ENCODE measurements at regions not wholly inside any gene's neighbourhood (a gene's known extent, or its start where the extent isn't known, plus 50 kb on each side); places are given as distances from the start of the nearest gene placed in this dataset.

DNA sequence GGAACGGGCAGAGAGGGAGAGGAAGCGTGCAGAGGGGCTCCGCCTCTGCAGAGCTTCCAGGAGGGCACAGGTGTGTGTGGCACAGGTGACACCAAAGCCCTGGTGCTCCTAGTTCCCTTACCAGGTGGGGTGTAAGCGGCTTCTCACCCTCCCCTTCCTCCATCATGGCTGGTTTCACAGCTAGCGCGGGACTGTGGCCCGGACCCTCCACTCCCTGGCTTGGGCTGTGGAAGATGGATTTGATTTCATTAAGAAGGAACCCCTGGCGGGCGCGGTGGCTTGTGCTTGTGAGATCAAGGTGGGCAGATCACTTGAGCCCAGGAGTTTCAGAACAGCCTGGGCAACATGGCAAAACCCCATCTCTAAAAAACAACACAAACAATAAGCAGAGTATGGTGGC, 241.2 kb upstream of the GSE1 start:
- Histone ChIP-seq H3K36me3 (ENCODE audit: control insufficient read depth, insufficient read depth, low read length) (no peaks in the 10 kb centered on the region), H3K4me3 (ENCODE audit: low read length) (no peak overlapping the region), H3K9ac (ENCODE audit: extremely low read depth, low read length, poor library complexity, severe bottlenecking) (no peak overlapping the region), H3K27ac (ENCODE audit: low read depth, low read length) (no peak overlapping the region), H3K4me1 (ENCODE audit: control insufficient read depth, insufficient read depth, low read length) (no peaks in the 10 kb centered on the region), H3K27me3 (ENCODE audit: control insufficient read depth, insufficient read depth, low read length, poor library complexity, severe bottlenecking) (no peaks in the 10 kb centered on the region), H3K9me3 (ENCODE audit: control insufficient read depth, low read length) (no peaks in the 10 kb centered on the region)
- 92% methylated on average over 10 of the region's 10 CpGs; no CpG with 5 or more reads in 1 of the 2 experiments for WGBS, 2 experiments (ENCODE audit: insufficient coverage in 1 of 2, insufficient read length in 1 of 2)
- H3K4me3 Mint-ChIP-seq = no peak overlapping the region
- peaks cover 12% of the 10 kb centered on the region for H3K27me3 Mint-ChIP-seq (ENCODE audit: insufficient read depth)
- no peak for DNase-seq
- no peaks in the 10 kb centered on the region for H3K36me3 Mint-ChIP-seq (ENCODE audit: low read depth)
- H3K4me1 Mint-ChIP-seq = no peaks in the 10 kb centered on the region
- H3K9me3 Mint-ChIP-seq = no peaks in the 10 kb centered on the region
- no peak overlapping the region for H3K27ac Mint-ChIP-seq
- TF ChIP-seq, protein P1, sequence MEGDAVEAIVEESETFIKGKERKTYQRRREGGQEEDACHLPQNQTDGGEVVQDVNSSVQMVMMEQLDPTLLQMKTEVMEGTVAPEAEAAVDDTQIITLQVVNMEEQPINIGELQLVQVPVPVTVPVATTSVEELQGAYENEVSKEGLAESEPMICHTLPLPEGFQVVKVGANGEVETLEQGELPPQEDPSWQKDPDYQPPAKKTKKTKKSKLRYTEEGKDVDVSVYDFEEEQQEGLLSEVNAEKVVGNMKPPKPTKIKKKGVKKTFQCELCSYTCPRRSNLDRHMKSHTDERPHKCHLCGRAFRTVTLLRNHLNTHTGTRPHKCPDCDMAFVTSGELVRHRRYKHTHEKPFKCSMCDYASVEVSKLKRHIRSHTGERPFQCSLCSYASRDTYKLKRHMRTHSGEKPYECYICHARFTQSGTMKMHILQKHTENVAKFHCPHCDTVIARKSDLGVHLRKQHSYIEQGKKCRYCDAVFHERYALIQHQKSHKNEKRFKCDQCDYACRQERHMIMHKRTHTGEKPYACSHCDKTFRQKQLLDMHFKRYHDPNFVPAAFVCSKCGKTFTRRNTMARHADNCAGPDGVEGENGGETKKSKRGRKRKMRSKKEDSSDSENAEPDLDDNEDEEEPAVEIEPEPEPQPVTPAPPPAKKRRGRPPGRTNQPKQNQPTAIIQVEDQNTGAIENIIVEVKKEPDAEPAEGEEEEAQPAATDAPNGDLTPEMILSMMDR (conservative IDR thresholded peaks at IDR 0.05) = no peak

DNA sequence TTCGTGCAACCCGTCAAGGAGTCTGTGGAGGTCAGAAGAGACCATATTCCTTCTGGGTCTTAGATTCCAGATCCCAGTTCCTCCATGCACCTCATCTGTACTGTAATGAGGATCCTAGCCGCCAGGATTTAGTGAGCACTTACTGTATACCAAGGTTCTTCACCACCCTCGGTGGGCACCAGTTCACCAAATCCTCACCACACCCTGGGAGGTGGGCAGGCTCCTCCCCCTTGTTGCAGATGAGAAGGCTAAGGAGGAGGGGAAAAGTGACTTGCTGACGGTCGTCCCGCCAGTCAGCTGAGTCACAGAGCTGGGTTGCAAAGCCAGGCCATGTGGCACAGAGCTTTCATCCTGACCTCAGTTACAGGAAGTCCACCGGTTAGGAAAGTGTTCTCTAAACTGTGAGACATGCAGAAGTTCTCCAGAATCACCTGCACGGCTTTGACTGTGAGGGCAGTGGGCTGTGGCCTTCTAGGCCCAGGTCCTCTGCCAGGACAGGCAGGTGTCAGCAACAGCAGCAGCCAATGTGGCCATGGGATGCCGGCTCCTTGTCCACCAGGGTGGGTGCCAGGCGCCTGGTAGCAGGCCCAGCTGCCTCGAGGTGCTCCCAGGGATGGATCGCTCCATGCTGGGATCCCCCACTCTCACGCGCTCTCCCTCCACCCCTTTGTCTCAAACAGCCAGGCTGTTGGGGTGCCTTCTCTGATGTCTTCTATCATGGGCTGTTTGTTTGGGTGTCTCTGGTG, 240.3 kb upstream of the GSE1 start:
- Histone ChIP-seq H3K9me3 (ENCODE audit: control insufficient read depth, low read length) (no peaks in the 10 kb centered on the region), H3K4me3 (ENCODE audit: low read length) (no peak overlapping the region), H3K9ac (ENCODE audit: extremely low read depth, low read length, poor library complexity, severe bottlenecking) (no peak overlapping the region), H3K36me3 (ENCODE audit: control insufficient read depth, insufficient read depth, low read length) (no peaks in the 10 kb centered on the region), H3K27me3 (ENCODE audit: control insufficient read depth, insufficient read depth, low read length, poor library complexity, severe bottlenecking) (no peaks in the 10 kb centered on the region), H3K27ac (ENCODE audit: low read depth, low read length) (no peak overlapping the region), H3K4me1 (ENCODE audit: control insufficient read depth, insufficient read depth, low read length) (no peaks in the 10 kb centered on the region)
- 83 to 84% methylated on average over 10 to 15 of the region's 15 CpGs for WGBS, 2 experiments (ENCODE audit: insufficient coverage in 1 of 2, insufficient read length in 1 of 2)
- Mint-ChIP-seq H3K4me1 (peaks cover 5% of the 10 kb centered on the region), H3K27me3 (ENCODE audit: insufficient read depth) (peaks cover 7% of the 10 kb centered on the region), H3K27ac (no peak overlapping the region), H3K36me3 (ENCODE audit: low read depth) (no peaks in the 10 kb centered on the region), H3K9me3 (no peaks in the 10 kb centered on the region), H3K4me3 (no peak overlapping the region)
- DNase-seq = no peak
- TF ChIP-seq, protein P1 (conservative IDR thresholded peaks at IDR 0.05) = no peak

DNA sequence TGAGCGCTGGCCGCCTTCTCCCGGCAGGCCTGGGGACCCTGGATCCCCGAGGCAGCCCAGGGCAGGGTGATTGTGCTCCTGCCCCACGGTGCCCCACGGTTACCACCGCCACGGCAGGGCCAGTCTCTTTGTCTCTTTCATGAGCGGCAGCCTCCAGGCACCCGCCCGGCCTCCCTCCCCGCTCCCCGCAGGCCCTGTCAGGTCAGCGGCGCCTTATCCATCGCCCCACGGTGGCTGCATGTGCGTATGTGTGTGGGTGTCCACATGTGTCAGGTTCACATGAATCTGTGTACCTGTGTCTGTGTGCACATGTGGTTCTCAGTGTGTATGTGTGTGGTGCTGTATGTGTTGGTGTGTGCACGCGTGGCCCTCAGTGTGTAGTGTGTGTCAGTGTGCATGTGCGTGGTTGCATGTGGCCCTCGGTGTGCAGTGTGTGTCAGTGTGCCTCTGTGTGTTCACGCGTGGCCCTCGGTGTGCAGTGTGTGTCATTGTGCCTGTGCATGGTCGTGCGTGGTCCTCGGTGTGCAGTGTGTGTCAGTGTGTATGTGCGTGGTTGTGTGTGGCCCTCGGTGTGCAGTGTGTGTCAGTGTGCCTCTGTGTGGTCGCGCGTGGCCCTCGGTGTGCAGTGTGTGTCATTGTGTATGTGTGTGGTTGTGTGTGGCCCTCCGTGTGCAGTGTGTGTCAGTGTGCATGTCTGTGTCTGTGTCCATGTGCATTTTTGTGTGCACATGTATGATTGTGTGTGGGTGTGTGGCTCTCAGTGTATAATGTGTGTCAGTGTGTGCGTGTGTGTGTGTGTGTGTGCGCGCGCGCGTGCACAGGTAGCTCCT, 239.2 kb upstream of the GSE1 start:
- Mint-ChIP-seq H3K4me1 (peaks cover 5% of the 10 kb centered on the region), H3K27me3 (ENCODE audit: insufficient read depth) (peaks cover 5% of the 10 kb centered on the region), H3K27ac (no peak overlapping the region), H3K4me3 (no peak overlapping the region), H3K9me3 (no peaks in the 10 kb centered on the region), H3K36me3 (ENCODE audit: low read depth) (no peaks in the 10 kb centered on the region)
- no peak overlapping the region for H3K27ac ChIP-seq (ENCODE audit: low read depth, low read length)
- no peak for DNase-seq
- WGBS, 2 experiments (ENCODE audit: insufficient coverage in 1 of 2, insufficient read length in 1 of 2) = 88 to 100% methylated on average over 12 to 41 of the region's 41 CpGs
- no peak overlapping the region for H3K9ac ChIP-seq (ENCODE audit: extremely low read depth, low read length, poor library complexity, severe bottlenecking)
- no peaks in the 10 kb centered on the region for H3K36me3 ChIP-seq (ENCODE audit: control insufficient read depth, insufficient read depth, low read length)
- no peaks in the 10 kb centered on the region for H3K27me3 ChIP-seq (ENCODE audit: control insufficient read depth, insufficient read depth, low read length, poor library complexity, severe bottlenecking)
- TF ChIP-seq, protein P1 (conservative IDR thresholded peaks at IDR 0.05) = no peak
- no peaks in the 10 kb centered on the region for H3K9me3 ChIP-seq (ENCODE audit: control insufficient read depth, low read length)
- no peaks in the 10 kb centered on the region for H3K4me1 ChIP-seq (ENCODE audit: control insufficient read depth, insufficient read depth, low read length)
- H3K4me3 ChIP-seq (ENCODE audit: low read length) = no peak overlapping the region

Measured in endodermal cell (in vitro differentiated cells).